Activated naive CD8-positive, alpha-beta T cell treated with anti-CD3 and anti-CD28 coated beads, Interleukin-2, amount 50 U/mL, for 24 hours (primary cell): ENCODE measurements at regions not wholly inside any gene's neighbourhood (a gene's known extent, or its start where the extent isn't known, plus 50 kb on each side); places are given as distances from the start of the nearest gene placed in this dataset.
A peak's percentile ranks its signal among the peaks of the same experiment; 100 is the strongest.
"Not testable (repeated sequence)": the region's sequence is repeated elsewhere in the genome, so short reads cannot be mapped to it uniquely, and the experiment has no call there.

ENCODE experiments used
- ATAC-seq: fragments of 150-1000 bp; cut with Tn5 transposase; one replicate; pipeline ENCODE4 v1.10.0; 2021
- DNase-seq: peaks from one replicate; pipeline ENCODE4 v3.0.0; 2021
- H3K27ac Mint-ChIP-seq: one replicate; pipeline ENCODE4 v1.8.0; 2021; ENCODE audit warnings: mild to moderate bottlenecking, mixed read lengths
- H3K27me3 Mint-ChIP-seq: one replicate; pipeline ENCODE4 v1.8.0; 2021; ENCODE audit warnings: mixed read lengths
- H3K36me3 Mint-ChIP-seq: one replicate; pipeline ENCODE4 v1.8.0; 2021; ENCODE audit warnings: low read depth, mixed read lengths
- H3K4me1 Mint-ChIP-seq: one replicate; pipeline ENCODE4 v1.8.0; 2021; ENCODE audit warnings: mixed read lengths
- H3K4me3 Mint-ChIP-seq: one replicate; pipeline ENCODE4 v1.8.0; 2021; ENCODE audit warnings: mild to moderate bottlenecking, moderate library complexity, mixed read lengths
- H3K9me3 Mint-ChIP-seq: one replicate; pipeline ENCODE4 v1.8.0; 2021; ENCODE audit warnings: mixed read lengths

DNA sequence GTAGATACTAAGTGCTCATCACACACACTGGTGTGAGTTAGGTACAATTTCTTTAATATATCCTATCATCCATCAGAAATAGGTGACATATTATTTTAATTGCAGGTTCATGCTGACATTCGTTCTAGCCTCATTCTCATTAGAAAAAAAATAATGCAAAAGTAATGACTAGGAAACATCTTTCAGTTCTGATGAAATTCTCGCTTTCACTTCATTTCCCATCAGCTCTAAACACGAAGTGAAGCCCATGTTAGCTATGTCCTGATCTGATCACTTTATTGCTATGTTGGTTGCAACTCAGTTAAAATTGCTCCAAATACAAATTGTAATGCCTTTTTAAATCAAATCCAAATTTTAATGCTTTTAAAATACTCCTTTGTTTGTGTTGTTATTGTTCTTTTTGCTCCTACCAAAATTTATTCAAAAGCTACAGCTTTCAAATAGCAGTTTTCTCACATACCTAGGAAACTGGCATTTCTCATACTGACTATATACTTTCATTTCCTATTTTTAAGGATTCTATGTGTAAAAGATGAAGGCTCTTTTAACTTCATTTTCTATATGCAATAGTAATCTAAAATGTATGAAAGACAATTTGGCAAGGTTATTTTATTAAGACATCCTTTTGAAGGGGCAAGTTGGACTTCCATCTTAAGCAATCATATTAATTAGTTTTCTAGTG, 1237.8 kb upstream of the ACO1 start:
- Mint-ChIP-seq H3K27ac (no peak overlapping the region), H3K4me1 (no peaks in the 10 kb centered on the region), H3K36me3 (no peaks in the 10 kb centered on the region), H3K27me3 (no peaks in the 10 kb centered on the region), H3K9me3 (no peaks in the 10 kb centered on the region), H3K4me3 (no peak overlapping the region)
- ATAC-seq (no peak), DNase-seq (no peak)

DNA sequence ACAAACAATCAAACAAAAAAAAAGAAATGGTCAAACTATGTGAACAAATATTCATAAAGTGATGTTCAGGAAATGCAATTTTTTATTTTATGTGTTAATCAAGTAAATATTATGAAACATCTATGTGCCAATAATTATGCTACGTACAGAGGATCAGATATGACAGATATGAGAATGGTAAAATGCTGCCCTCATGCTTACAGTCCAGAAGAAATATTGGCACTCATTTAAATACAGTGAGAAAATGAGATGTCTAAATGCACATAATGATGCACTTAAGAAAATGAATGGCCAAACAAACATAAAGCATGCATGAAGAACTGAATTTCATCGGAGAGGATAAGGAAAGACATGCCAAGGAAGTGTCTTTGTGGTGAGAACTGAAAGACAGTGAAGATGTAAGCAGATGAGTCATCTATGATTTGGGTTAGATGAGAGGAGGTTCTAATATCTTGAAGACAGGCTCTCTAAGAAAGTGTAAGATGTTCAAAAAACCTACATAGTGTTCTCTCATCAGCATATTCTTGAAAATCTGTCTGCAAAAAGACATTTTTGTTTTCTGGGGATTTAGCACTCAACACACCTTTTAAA, 1231.1 kb upstream of the ACO1 start:
- DNase-seq (no peak), ATAC-seq (peak; percentile 40)
- Mint-ChIP-seq H3K4me1 (peaks cover 6% of the 10 kb centered on the region), H3K27ac (no peak overlapping the region), H3K36me3 (no peaks in the 10 kb centered on the region), H3K9me3 (no peaks in the 10 kb centered on the region), H3K4me3 (no peak overlapping the region), H3K27me3 (no peaks in the 10 kb centered on the region)

DNA sequence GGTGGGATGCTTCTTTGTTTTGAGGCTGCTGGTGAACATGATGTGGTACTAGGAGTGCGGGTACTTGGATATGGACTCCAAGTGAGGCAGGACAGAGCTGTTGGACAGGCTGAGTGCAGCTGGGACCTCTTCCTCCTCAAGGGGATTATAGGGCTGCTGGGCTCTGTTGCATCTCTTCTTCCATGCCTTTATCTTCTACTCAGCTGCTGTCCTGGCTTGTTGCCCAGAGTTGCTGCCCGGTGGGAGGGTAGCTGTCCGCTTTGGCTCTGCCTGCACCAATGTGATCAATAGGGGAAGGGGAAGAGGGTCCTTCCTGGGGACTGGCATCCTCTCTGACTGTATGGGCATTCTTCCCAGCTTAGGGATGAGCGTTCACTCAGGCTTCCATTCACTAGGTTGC, 1217.9 kb upstream of the ACO1 start:
- H3K4me3 Mint-ChIP-seq = no peak overlapping the region
- ATAC-seq (peak; percentile 28), DNase-seq (no peak)
- no peaks in the 10 kb centered on the region for H3K9me3 Mint-ChIP-seq
- H3K4me1 Mint-ChIP-seq = no peaks in the 10 kb centered on the region
- no peaks in the 10 kb centered on the region for H3K36me3 Mint-ChIP-seq
- no peak overlapping the region for H3K27ac Mint-ChIP-seq
- H3K27me3 Mint-ChIP-seq = no peaks in the 10 kb centered on the region

DNA sequence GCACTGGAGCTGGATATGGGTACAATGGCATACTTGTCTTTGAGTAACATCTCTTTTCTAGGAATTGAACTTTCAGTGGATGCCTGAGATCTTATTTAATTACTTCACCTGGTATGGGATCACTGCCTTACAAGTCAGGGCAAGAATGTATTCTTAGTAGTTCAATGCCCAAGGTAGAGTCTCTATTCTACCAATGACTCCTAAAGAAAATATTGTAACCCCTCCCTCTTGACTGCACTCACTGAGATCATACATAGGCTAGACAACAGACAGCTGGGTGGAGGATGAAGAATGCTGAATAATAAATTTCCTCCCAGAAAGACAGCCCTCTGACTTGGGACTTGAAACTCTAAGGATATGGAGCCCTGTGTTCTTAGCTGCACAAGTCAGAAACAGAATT, 1216.3 kb upstream of the ACO1 start:
- H3K27ac Mint-ChIP-seq = no peak overlapping the region
- H3K36me3 Mint-ChIP-seq = no peaks in the 10 kb centered on the region
- H3K4me1 Mint-ChIP-seq = no peaks in the 10 kb centered on the region
- H3K27me3 Mint-ChIP-seq = no peaks in the 10 kb centered on the region
- H3K4me3 Mint-ChIP-seq = no peak overlapping the region
- no peak for ATAC-seq
- DNase-seq = no peak
- no peaks in the 10 kb centered on the region for H3K9me3 Mint-ChIP-seq

DNA sequence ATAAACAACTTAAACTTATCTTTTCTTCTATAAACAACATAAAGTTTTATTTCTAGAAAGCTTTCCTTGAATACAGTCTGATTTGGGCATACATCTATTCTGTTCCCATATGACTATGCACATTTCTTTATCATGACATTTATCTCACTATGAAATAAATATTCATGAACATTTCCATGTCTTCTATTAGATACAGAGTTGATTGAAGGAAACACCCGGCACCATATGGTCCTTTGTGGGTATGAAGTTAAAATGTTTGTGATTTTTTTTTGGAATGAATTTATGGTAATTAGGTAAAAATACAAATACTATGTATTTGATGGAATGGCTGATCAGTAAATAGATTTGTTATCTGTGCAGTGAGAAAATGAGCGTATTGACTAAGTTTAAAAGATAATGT, 1209.8 kb upstream of the ACO1 start:
- Mint-ChIP-seq H3K27ac (no peak overlapping the region), H3K36me3 (no peaks in the 10 kb centered on the region), H3K4me1 (no peaks in the 10 kb centered on the region), H3K9me3 (no peaks in the 10 kb centered on the region), H3K27me3 (no peaks in the 10 kb centered on the region), H3K4me3 (no peak overlapping the region)
- no peak for ATAC-seq
- DNase-seq = no peak

DNA sequence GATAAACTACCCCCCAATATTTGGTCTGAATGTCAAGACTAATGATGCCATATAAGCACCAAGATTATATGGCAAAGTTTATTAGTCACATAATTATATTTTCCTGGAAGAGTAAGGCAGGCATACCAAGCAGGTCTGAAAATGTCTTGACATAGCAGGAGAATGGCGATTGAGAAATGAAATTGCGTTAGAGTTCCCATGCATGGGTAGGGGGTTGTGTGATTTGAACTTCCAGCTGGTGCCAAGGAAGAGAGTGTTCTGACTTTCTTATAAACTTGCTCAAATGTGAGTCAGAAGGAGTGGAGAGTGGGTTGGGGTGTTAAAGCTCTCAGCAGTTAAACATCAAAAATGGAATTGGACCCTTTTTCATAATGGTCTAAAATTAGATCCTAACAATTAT, 1200.6 kb upstream of the ACO1 start:
- Mint-ChIP-seq H3K4me1 (no peaks in the 10 kb centered on the region), H3K4me3 (no peak overlapping the region), H3K27me3 (no peaks in the 10 kb centered on the region), H3K36me3 (no peaks in the 10 kb centered on the region), H3K9me3 (no peaks in the 10 kb centered on the region), H3K27ac (no peak overlapping the region)
- ATAC-seq (no peak), DNase-seq (no peak)

DNA sequence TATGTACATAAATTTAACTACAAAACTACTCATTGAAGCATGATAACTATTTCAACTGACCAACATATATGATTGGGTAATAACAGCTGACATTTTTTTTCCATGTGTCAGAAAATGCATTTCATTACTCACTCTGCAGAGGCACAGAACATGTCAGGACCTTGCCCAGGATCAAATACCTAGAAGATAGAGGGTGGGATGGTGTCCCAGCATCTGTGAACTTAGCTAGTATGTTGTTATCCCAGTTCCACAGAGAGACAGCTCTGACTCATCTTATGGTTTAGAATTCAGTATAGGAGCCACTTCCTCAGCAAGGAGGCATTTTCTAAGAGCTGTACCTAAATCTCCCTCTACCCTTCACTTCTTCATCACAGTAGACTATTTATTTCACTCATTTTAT, 1198.6 kb upstream of the ACO1 start:
- no peaks in the 10 kb centered on the region for H3K4me1 Mint-ChIP-seq
- ATAC-seq (no peak), DNase-seq (no peak)
- no peaks in the 10 kb centered on the region for H3K9me3 Mint-ChIP-seq
- no peak overlapping the region for H3K4me3 Mint-ChIP-seq
- no peaks in the 10 kb centered on the region for H3K27me3 Mint-ChIP-seq
- H3K27ac Mint-ChIP-seq = no peak overlapping the region
- no peaks in the 10 kb centered on the region for H3K36me3 Mint-ChIP-seq

DNA sequence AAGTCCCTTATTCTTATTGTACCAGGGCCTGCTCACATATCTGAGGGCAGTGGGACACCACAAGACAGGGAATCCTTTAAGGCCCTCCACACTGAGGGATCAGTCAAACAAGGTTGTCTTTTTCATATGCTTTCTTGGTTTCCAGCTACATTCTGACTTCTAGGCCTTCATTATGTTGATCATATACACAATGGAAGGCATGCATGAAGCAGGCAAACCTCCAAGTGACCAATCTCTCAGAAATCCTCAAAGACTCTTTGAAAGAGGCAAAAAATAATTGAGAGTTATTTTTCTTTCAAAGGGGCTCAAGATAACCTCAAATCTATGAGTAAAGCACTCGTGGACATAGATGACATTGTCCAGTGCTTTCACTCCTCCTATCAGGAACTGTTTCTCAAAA, 1195.9 kb upstream of the ACO1 start:
- no peaks in the 10 kb centered on the region for H3K36me3 Mint-ChIP-seq
- no peaks in the 10 kb centered on the region for H3K27me3 Mint-ChIP-seq
- no peak for ATAC-seq
- H3K27ac Mint-ChIP-seq = no peak overlapping the region
- no peaks in the 10 kb centered on the region for H3K4me1 Mint-ChIP-seq
- DNase-seq = no peak
- H3K4me3 Mint-ChIP-seq = no peak overlapping the region
- peaks cover 3% of the 10 kb centered on the region for H3K9me3 Mint-ChIP-seq

DNA sequence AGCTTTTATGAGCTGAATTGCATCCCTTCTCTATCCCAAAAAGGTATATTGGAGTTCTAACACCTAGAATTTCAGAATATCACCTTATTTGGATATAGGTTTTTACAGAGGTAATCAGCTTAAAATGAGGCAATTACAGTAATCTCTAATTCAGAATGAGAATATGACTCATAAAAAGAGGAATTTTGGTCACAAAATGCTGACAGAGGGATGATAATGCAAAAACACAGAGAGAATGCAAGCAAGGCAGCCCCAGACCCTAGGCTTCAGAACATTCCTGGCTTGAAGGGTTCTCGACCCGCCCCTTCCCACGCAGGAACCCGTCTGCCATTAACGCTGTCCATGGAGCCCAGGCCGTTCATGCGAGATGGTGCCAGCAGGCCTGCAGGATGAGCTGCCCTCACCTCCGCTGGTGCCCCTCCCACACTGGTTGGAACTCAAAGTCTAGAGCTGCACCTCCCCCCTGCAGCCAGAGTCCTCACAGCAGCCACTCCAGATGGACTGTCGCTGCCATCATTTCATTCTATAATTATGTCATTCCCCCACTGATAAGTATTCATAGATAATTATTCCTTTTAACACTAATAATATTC, 1173.4 kb upstream of the ACO1 start:
- peak overlapping the region; percentile 64 for H3K27ac Mint-ChIP-seq
- ATAC-seq (peak; percentile 49), DNase-seq (peak; percentile 2)
- peaks cover 19% of the 10 kb centered on the region for H3K4me1 Mint-ChIP-seq
- H3K36me3 Mint-ChIP-seq = no peaks in the 10 kb centered on the region
- no peak overlapping the region for H3K4me3 Mint-ChIP-seq
- H3K27me3 Mint-ChIP-seq = no peaks in the 10 kb centered on the region
- no peaks in the 10 kb centered on the region for H3K9me3 Mint-ChIP-seq

DNA sequence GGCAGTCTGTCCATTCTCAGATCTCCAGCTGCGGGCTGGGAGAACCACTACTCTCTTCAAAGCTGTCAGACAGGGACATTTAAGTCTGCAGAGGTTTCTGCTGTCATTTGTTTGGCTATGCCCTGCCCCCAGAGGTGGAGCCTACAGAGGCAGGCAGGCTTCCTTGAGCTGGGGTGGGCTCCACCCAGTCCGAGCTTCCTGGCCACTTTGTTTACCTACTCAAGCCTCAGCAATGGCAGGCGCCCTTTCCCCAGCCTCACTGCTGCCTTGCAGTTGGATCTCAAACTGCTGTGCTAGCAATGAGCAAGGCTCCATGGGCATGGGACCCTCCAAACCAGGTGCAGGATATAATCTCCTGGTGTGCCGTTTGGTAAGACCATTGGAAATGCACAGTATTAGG, 1154.5 kb upstream of the ACO1 start:
- ATAC-seq, H3K27me3 Mint-ChIP-seq, H3K4me3 Mint-ChIP-seq, DNase-seq, H3K4me1 Mint-ChIP-seq, H3K36me3 Mint-ChIP-seq, H3K27ac Mint-ChIP-seq: not testable (repeated sequence)
- H3K9me3 Mint-ChIP-seq = peaks cover 23% of the 10 kb centered on the region

DNA sequence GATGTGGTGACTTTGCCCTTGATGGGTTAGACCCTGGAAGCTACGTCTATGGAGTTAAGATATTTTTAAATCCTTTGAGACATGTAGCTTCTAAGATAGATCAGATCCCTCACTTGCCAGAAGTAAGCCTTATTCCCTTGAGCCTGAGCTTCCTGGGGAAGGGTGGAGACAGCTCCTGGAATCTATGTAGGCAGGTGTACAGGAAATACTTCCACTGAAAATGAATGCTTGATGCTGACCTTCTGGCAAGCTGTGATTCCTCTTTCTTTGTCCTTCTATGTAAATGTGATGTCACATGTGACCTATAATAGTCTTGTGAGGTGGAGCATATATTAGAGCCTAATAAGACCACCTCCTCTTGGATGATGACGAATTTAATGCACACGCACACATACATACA, 1152.0 kb upstream of the ACO1 start:
- H3K36me3 Mint-ChIP-seq = no peaks in the 10 kb centered on the region
- H3K4me1 Mint-ChIP-seq = peaks cover 14% of the 10 kb centered on the region
- H3K9me3 Mint-ChIP-seq = peaks cover 13% of the 10 kb centered on the region
- H3K4me3 Mint-ChIP-seq = no peak overlapping the region
- no peak overlapping the region for H3K27ac Mint-ChIP-seq
- DNase-seq = no peak
- H3K27me3 Mint-ChIP-seq = no peaks in the 10 kb centered on the region
- no peak for ATAC-seq

DNA sequence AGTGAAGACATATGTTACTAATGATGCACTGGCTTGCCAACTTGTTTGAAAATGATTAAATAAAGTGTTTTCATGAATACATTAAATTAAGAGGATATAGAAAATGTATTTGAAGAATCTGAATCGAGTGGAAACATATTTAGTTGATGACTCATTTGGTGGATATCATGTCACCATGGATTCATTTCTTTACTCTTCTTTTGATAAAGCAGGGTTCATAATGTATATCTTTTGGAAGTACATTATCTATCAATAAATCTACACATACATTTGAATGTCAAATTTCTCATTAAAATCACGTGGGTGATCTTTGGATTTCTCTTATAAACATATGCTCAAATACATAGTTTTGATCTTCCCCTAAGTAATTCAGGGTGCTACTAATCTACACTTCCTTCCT, 1148.1 kb upstream of the ACO1 start:
- ATAC-seq (no peak), DNase-seq (no peak)
- peaks cover 8% of the 10 kb centered on the region for H3K9me3 Mint-ChIP-seq

DNA sequence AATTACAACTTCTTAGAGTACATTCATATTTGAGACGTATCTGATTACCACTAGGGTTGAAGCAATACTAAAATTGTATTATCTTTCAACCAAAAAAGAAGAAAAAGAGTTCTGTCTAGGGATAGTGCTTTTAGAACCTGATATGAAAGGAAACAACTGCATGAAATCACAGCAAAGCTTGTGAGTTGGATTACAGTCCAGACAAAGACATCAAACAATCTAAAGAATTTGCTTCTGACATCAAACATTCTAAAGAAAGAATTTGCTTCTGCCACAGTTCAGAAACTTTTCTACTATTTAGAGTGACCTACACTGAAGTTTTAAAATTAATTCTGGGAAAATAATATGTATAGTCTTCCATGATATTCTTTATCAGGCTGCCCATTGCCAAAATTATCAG, 1141.1 kb upstream of the ACO1 start:
- H3K27me3 Mint-ChIP-seq = no peaks in the 10 kb centered on the region
- peaks cover 2% of the 10 kb centered on the region for H3K4me1 Mint-ChIP-seq
- H3K9me3 Mint-ChIP-seq = peaks cover 3% of the 10 kb centered on the region
- no peak overlapping the region for H3K27ac Mint-ChIP-seq
- ATAC-seq (no peak), DNase-seq (no peak)
- no peak overlapping the region for H3K4me3 Mint-ChIP-seq
- H3K36me3 Mint-ChIP-seq = no peaks in the 10 kb centered on the region

More for the DNA sequence above, 1148.1 kb upstream of the ACO1 start:
- no peak overlapping the region for H3K27ac Mint-ChIP-seq
- H3K4me3 Mint-ChIP-seq = no peak overlapping the region
- H3K4me1 Mint-ChIP-seq = peaks cover 17% of the 10 kb centered on the region
- H3K27me3 Mint-ChIP-seq = no peaks in the 10 kb centered on the region
- H3K36me3 Mint-ChIP-seq = no peaks in the 10 kb centered on the region

DNA sequence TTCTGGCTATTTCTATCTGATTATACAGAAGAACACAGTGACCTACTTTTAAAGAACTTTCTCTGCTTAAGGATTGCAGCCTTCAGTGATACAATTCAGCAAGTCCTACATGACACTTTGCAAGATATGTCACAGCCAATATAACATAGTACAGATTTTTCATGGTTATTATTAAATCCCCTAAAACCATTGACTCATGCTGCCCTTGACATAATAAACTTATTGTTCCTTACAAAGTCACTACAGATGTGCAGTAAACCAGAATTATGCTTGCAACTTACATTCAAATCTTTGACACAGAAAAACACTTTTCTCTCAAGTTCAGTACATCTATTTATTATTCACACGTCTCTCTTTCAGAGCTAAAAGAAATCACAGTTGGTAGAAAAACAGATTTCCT, 1136.3 kb upstream of the ACO1 start:
- H3K4me1 Mint-ChIP-seq = peaks cover 2% of the 10 kb centered on the region

DNA sequence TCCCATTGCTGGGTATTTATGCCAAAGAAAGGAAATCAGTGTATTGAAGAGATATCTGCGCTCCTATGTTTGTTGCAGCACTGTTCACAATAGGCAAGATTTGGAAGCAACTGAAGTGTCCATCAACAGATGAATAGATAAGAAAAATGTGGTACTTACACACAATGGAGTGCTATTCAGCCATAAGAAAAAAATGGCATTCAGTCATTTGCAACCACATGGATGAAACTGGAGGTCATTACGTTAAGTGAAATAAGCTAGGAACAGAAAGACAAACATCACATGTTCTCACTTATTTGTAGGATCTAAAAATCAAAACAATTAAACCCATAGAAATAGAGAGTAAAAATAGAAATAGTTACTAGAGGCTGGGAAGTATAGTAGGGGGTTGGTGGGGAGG, 1133.1 kb upstream of the ACO1 start:
- DNase-seq = no peak
- H3K27me3 Mint-ChIP-seq = no peaks in the 10 kb centered on the region
- H3K4me1 Mint-ChIP-seq = no peaks in the 10 kb centered on the region
- H3K4me3 Mint-ChIP-seq = no peak overlapping the region
- H3K27ac Mint-ChIP-seq = no peak overlapping the region
- peaks cover 7% of the 10 kb centered on the region for H3K9me3 Mint-ChIP-seq
- ATAC-seq = no peak
- no peaks in the 10 kb centered on the region for H3K36me3 Mint-ChIP-seq

More for the DNA sequence above, 1136.3 kb upstream of the ACO1 start:
- ATAC-seq = no peak
- Mint-ChIP-seq H3K27ac (no peak overlapping the region), H3K9me3 (peaks cover 3% of the 10 kb centered on the region), H3K4me3 (no peak overlapping the region), H3K27me3 (no peaks in the 10 kb centered on the region), H3K36me3 (no peaks in the 10 kb centered on the region)
- DNase-seq = no peak
